ENCODE measurements at regions not wholly inside any gene's neighbourhood (a gene's known extent, or its start where the extent isn't known, plus 50 kb on each side); places are given as distances from the start of the nearest gene placed in this dataset.
"Not testable (repeated sequence)": the region's sequence is repeated elsewhere in the genome, so short reads cannot be mapped to it uniquely, and the experiment has no call there.

DNA sequence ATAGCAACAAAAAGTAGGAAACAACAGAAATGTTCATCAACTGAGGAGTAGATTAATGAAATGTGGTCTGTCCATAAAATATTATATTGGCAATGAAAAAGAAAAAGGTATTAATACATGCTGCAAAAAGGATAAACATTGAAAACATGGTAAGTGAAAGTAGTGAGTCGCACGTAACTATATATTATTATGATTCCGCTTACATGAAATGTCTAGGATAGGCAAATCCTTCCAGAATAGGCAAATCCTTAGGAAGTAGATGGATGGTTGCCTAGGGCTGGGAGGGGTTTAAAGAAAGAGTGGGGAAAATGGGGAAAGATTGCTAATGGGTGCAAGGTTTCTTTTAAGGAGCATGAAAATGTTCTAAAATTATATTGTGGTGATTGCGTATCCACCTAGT lies 198.1 kb upstream of the WSB1 start:
- not testable (repeated sequence) for DNase-seq

DNA sequence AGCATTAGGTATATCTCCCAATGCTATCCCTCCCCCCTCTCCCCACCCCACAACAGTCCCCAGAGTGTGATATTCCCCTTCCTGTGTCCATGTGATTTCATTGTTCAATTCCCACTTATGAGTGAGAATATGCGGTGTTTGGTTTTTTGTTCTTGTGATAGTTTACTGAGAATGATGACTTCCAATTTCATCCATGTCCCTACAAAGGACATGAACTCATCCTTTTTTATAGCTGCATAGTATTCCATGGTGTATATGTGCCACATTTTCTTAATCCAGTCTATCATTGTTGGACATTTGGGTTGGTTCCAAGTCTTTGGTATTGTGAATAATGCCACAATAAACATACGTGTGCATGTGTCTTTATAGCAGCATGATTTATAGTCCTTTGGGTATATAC lies 194.6 kb upstream of the WSB1 start:
- not testable (repeated sequence) for DNase-seq

DNA sequence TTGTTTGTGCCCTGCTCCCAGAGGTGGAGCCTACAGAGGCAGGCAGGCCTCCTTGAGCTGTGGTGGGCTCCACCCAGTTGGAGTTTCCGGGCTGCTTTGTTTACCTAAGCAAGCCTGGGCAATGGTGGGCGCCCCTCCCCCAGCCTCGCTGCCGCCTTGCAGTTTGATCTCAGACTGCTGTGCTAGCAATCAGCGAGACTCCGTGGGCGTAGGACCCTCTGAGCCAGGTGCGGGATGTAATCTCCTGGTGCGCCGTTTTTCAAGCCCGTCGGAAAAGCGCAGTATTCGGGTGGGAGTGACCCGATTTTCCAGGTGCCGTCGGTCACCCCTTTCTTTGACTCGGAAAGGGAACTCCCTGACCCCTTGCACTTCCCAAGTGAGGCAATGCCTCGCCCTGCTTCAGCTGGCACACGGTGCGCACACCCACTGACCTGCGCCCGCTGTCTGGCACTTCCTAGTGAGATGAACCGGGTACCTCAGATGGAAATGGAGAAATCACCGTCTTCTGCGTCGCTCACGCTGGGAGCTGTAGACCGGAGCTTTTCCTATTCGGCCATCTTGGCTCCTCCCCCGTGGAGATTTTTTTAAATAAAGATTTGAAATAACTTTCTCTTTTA lies 189.2 kb upstream of the WSB1 start:
- DNase-seq: not testable (repeated sequence)

DNA sequence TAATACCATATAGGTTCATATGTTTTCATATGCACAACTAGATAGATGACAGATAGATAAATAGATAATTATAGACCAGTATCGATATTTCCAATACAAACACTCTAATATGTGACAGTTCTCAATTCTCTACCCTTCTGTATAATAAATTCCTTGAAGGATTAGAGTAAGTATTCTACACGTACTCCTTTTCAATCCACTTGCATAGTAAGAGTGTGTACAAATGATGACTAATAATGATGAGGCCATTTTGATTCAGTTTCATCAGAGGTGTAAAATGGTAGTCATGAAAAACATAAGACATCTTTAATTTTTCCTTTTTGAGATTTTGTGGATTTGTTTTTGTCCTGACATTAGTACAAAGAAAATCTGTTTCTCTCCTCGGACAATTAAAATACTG lies 188.3 kb upstream of the WSB1 start:
- no peak for DNase-seq

DNA sequence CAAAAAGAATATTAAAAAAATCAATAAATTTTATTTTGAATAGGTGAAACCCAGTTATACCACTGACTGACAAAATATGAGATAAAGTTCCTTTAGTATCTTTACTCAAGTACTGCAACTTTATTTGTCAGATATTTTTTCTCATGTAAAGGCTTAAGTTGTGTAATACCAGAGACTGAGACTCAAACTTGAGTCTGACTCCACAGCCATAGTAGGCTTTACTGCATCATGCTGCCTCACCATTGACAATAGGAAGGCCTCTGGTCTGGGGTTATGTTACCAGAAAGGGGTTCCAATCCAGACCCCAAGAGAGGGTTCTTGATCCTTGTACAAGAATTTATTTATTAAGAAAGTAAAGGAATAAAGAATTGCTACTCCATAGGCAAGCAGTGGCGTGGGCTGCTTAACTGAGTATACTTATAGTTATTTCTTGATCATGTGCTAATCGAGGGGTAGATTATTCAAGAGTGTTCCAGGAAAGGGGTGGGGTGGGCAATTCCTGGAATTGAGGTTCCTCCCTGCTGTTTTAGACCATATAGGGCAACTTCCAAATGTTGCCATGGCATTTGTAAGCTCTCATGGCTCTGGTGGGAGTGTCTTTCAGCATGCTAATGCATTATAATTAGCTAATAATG lies 187.4 kb upstream of the WSB1 start:
- no peak for DNase-seq

DNA sequence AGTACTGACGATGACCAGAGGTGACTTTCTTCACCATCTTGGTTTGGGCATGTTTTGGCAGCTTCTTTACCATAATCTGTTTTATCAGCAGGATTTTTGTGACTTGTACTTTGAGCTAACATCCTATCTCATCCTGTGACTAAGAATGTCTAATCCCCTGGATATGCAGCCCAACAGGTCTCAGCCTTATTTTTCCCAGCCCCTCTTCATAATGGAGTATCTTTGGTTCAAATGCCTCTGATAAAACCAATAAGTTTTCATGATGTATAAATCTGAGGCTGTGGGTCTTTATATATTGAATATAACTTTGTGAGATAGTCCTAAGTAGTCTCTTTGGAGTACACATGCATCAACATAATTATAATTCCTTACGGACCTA lies 186.9 kb upstream of the WSB1 start:
- no peak for DNase-seq

DNA sequence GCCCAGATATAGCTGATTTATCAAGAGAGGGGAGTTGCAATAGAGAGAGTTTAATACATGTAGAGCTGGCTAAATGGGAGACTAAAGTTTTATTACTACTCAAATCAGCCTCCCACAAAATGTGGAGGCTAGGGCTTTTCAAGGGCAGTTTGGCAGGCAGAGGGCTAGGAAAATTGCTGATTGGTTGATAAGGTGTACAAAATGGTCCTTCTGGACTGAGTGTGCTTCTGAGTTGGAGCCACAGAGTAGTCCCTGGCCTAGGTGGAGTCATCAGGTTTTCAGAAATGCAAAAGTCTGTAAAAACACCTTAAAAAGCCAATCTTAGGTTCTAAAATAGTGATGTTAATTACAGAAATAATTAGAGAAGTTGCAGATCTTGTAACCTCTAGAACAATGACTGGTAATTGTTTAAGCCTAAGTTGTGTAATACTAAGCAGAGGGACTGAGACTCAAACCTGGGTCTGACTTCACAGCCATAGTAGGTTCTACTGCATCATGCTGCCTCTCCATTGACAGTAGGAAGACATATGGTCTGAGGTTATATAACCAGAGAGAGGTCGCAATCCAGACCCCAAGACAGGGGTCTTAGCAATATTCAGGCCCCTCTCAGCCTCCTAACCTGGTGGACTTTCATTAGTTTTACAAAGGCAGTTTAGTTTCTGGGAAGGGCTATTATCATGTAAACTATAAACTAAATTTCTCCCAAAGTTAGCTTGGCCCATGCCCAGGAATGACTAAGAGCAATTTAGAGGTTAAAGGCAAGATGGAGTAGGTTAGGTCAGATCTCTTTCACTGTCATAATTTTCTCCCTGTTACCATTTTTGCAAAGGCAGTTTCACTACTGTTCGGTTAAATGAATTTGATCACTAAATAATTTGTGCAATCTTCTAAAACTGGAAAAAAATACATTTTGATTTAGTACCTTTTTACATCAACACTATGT lies 186.3 kb upstream of the WSB1 start:
- DNase-seq: not testable (repeated sequence)

DNA sequence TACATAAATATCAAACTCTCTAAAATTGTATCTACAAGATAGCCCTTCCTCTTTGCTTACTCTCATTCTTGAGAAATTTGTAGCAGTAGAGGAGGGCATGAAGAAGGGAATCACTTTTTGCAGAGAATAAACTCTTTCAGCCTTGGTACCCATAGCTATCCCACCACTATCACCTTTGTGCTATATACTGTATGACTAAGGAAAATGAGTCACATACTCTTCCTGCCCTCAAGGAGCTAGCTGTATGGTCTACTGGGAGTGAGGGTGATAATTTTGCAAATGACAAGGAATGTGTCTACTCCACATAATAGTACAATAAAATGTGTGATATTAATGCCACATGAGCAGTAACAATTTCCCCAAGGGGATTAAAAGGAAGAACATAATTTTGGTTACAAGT lies 184.6 kb upstream of the WSB1 start:
- no peak for DNase-seq

DNA sequence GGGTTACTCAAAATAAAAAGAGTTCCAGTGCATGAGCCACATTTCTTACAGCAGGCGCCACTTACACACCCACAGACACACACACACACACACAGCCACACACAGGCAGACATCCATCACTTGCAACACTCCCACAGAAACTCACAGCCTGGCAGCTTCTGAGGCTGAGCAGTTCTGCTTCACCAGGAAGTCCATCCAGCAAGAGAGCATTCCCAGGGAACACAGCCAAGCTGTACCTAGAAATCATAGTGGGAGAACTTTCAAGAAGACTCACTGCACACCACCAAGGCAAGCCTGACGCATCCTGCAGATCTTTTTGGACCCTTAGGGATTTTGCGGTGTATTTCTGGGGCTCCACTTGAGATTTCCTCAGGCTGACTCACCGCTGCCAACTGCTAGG lies 140.9 kb upstream of the WSB1 start:
- DNase-seq: no peak

DNA sequence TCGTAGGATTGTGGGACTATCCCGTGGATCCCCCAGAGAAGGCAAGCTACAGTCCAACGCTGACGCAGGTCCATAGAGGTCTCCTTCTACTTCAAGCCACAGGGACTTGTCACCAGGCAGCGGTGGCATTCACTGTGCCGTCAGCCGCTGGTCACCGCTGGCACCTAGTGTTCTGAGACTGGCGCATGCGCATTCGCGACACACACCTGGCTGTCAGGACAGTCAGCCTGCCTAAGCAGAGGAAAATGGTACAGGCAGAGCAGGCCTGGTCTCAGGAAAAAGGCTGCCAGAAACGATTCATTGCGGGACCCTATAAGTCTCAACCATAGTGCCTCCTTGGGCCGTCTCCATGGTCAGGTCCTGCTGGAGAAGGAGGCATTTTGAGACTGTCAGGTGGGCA lies 138.0 kb upstream of the WSB1 start:
- no peak for DNase-seq

DNA sequence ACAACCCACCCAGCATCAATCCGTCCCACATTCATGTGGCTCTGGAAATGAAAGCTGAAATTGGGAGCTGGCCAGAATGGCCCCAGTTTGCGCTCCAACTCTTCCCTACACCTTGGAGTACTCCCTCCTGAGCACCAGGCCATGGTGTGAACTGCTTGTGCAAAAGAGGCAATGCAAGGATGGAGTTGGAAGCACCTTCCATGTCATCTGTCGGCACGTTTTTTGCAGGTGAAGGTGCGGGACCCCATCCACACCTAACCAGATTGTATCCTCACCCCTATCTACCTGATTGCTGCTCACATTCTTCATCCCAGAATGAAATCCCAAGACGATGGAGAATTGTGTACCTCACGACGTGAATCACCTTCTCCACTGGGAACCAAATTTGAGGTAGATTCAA lies 136.6 kb upstream of the WSB1 start:
- no peak for DNase-seq

DNA sequence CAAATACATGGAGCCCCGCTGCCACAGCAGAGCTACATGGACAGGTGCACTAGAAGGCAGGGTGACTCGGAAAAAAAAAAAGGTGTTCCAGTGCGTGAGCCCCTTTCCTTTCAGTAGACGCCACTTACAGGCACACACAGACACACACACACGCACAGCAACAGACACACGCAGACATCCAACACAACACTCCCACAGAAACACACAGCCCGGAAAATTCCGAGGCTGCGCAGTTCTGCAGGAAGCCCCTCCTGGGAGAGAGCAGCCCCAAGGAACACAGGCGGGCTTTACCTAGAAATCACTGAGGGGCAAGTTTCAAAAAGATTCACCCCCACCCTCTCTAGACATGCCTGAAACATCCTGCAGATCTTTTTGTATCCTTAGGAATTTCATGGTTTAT lies 136.0 kb upstream of the WSB1 start:
- DNase-seq: no peak

DNA sequence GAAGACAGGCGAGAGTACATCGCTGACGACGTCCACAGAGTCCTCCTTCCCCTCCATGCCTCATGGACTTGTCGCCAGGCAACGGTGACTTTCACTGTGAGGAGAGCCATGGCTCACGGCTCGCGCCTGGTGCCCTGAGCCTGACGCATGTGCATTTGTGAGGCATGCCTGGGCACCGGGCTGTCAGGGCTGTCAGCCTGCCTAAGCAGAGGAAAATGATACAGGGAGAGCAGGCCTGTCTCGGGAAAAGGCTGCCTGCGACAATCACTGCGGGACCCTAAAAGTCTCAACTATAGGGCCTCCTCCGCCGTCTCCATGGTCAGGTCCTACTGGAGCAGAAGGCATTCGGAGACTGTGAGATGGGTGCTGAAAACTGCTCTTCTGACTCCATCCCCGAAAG lies 135.5 kb upstream of the WSB1 start:
- DNase-seq: no peak

DNA sequence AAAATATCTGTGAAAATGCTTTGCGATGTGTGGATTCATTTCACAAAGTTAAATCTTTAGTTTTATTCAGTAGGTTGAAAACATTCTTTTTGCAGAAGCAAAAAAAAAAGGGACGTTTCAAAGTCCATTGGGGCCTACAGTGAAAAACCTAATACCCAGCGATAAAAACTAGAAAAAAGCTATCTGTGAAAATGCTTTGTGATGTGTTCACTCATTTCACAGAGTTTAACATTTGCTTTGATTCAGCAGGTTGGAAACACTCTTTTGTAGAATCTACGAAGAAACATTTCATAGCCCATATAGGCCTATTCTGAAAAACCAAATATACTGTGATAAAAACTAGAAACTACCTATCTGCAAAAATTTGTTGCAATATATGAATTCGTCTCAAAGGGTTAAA lies 113.6 kb upstream of the WSB1 start:
- no peak for DNase-seq

DNA sequence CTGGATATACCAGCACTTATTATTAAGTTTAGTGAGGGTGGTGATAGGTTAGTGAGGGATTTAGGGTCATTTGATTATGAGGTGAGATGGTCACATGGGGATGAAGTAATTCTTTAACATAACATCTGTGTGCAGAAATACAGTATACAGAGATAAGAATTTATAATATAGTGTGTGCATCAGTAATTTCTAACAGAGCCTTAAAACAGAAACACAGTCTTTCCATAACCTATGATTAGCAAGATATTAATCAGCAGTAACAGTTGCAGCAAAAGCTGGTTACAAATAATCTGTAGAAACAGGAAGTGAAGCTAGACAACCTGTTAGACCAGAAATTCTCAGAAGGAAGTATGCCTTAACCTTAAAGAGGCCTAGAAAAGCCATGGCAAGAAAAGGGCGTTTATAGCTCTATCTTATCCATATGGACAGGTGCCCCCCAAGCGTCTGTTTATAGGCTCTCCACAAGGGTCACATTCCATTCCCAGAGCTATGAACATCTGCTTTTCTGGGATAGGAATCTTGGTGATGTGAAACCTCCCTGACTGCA lies 112.5 kb upstream of the WSB1 start:
- DNase-seq: not testable (repeated sequence)

DNA sequence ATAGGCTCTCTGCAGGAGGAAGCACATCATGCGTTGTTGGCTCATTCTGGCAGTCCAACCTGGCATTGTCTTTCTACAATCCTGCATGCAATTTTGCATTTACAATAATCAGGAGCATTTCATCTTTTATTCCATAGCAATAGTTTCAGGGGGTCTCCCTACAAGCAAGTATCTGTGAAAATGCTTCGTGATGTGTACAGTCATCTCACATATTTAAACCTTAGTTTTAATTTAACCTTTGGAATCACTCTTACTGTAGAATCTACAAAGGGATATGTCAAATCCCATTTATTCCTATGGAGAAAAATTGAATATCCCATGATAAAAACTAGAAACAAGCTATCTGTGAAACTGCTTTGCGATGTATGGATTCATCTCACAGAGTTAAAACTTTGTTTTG lies 112.0 kb upstream of the WSB1 start:
- DNase-seq: no peak

DNA sequence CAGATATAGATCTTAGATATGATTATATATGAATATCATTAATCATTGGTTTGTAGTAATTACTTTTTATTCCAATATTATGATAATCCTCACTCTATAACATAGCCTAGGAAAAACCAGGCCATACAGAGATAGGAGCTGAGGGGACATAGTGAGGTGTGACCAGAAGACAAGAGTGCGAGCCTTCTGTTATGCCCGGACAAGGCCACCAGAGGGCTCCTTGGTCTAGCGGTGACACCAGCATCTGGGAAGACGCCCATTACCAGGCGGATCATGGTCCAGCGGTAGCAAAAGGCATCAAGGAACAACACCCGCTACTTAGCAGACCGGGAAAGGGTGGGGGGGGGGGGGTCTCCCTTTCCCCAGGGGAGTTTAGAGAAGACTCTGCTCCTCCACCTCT lies 96.4 kb upstream of the WSB1 start:
- DNase-seq: not testable (repeated sequence)

DNA sequence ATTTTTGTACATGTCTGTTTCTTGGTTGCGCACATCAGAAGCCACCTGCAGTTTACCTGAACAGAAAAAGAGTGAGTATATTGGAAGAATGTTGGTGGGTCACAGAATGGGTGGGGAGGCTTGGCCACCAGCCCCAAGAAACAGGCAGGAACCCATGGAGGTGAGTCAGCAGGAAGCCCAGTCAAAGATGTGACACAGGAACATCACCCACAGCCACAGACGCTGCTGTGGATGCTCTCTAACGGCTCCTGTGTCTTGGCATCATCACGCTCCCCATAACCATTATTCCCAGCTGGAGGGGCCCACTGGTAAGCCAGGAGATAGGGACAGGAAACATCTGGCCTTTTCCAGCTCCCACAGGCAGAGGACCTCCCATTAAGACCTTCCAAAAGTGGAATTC lies 94.0 kb upstream of the WSB1 start:
- no peak for DNase-seq

DNA sequence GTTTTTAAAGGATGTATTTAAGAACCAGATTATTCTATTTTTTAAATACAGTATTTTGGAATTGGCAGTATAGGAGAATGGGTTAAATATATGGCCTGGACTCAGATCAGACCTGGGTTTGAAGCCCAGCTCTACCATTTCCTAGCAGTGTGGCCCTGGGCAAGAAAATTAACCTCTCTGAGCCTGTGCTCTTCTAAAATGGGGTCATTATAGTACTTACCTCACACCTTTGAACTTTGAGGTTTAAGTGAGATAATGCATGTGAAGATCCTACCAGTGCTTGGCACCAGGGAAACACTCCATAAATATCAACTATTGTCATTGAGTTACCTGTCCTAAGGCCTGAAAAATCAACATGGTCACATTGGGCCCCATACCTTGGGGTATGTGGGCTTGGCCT lies 93.4 kb upstream of the WSB1 start:
- DNase-seq: no peak

DNA sequence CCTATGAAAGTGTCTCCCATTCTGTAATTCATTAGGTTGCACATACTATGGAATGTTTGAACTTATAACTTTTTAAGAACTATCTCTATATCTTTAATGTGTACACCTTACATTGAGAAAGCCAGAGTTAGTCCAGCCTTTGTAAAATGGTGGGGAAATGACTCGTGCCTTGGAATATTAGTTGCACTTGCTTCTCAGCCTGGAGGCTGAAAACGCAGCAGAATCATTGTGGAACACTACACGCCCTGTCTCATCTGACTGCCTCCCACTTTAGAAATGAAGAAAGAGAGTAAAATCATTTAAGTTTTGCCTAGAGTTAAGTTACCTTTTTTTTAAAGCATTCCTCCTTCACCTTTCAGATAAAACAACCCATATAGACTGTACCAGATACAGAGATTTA lies 90.7 kb upstream of the WSB1 start:
- DNase-seq: no peak

DNA sequence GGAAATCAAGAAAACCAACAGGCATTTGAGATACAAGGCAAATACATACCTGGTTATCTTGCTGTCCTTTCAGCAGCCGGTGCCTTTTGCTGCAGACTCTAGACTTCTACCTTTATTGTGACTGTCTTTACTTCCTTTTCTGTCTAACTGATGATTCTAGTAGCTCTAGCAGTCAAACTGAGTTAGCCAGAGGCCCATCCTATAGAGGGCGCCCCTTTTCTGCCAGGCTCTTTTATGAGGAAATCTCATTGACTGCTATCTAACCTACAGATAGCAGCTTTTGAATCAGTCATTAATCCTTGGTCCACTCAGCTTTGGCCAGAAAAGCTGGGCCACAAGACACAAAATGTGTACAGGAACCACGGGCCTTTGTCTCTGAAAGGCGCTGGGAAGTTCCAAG lies 87.5 kb upstream of the WSB1 start:
- no peak for DNase-seq

DNA sequence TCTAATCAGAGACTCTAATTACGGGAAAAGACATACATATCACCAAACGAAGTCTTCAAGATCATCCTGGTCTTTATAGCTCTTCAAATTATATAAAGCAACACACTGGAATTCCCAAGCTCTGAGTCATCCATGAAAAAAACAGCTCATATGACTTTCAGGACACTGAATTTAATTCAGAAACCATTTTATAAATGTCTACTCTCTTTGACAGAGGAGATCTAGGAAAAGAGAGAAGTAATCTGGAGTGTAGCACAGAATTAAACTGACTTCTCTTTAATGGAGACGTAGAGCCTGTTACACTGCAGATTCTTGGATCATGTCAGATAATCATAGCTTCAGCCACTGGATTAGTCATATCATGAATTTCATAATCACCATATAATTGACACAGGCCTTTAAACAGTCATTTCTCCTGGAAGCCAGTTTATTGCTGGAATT lies 86.8 kb upstream of the WSB1 start:
- DNase-seq: no peak

DNA sequence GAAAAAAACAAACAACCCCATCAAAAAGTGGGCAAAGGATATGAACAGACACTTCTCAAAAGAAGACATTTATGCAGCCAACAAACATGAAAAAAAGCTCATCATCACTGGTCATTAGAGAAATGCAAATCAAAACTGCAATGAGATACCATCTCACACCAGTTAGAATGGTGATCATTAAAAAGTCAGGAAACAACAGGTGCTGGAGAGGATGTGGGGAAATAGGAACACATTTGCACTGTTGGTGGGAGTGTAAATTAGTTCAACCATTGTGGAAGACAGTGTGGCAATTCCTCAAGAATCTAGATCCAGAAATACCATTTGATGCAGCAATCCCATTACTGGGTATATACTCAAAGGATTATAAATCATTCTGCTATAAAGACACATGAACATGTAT lies 85.5 kb upstream of the WSB1 start:
- DNase-seq: not testable (repeated sequence)

All from muscle of arm (tissue), 1 donor.